ENCODE measurements at regions not wholly inside any gene's neighbourhood (a gene's known extent, or its start where the extent isn't known, plus 50 kb on each side); places are given as distances from the start of the nearest gene placed in this dataset.
A peak's percentile ranks its signal among the peaks of the same experiment; 100 is the strongest.

DNA sequence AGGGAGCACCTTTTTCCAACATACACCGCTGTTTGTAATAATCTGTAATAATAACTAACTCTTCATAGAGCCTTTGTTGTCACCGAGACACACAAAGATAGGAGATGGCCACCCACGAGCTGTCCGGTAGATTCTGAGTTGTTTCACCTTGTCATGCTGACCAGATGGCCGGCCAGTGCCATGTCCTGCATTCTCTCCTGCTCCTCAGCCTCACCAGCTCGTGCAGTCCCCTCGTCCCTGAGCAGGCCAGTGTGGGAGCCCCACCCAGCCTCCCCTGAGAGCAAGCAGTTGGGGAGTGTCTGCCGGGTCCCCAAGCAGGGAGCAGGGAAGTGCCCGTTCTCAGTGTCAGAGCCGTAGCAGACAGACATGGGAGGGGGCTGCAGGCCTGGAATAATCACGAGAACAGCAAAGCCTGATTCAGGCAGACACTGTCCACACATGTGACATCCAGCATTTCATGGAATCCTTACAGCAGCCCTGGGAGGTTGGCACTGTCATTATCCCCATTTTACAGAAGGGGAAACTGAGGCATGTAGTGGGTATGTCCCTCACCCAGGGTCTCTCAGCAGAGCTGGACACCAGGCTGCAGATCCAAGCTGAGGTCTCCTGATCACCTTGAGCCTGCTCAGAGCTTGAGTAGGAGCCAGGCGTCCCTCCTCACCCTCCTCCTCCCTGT, 178.5 kb upstream of the CIBAR2 start (continued):
- TF ChIP-seq, protein P1, sequence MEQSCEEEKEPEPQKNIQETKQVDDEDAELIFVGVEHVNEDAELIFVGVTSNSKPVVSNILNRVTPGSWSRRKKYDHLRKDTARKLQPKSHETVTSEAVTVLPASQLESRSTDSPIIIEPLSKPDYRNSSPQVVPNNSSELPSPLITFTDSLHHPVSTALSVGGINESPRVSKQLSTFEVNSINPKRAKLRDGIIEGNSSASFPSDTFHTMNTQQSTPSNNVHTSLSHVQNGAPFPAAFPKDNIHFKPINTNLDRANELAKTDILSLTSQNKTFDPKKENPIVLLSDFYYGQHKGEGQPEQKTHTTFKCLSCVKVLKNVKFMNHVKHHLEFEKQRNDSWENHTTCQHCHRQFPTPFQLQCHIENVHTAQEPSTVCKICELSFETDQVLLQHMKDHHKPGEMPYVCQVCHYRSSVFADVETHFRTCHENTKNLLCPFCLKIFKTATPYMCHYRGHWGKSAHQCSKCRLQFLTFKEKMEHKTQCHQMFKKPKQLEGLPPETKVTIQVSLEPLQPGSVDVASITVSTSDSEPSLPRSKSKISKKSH (CRISPR knock-in tag; IDR thresholded peaks at IDR 0.05; ENCODE audit: borderline replicate concordance) = peak; percentile 66; the same call in 1 of the 2 replicates
- 0 out of 2 replicates have a peak, but pooled peaks have one; percentile 26 for TF ChIP-seq NFE2L1 (CRISPR knock-in tag; IDR thresholded peaks at IDR 0.05; ENCODE audit: borderline replicate concordance)
- TF ChIP-seq, protein P2, sequence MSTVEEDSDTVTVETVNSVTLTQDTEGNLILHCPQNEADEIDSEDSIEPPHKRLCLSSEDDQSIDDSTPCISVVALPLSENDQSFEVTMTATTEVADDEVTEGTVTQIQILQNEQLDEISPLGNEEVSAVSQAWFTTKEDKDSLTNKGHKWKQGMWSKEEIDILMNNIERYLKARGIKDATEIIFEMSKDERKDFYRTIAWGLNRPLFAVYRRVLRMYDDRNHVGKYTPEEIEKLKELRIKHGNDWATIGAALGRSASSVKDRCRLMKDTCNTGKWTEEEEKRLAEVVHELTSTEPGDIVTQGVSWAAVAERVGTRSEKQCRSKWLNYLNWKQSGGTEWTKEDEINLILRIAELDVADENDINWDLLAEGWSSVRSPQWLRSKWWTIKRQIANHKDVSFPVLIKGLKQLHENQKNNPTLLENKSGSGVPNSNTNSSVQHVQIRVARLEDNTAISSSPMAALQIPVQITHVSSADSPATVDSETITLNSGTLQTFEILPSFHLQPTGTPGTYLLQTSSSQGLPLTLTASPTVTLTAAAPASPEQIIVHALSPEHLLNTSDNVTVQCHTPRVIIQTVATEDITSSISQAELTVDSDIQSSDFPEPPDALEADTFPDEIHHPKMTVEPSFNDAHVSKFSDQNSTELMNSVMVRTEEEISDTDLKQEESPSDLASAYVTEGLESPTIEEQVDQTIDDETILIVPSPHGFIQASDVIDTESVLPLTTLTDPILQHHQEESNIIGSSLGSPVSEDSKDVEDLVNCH (CRISPR knock-in tag; IDR thresholded peaks at IDR 0.05) = peak; percentile 62; the same call in 1 of the 2 replicates
- TF ChIP-seq MED1 (CRISPR knock-in tag; IDR thresholded peaks at IDR 0.05) = no peak
- TF ChIP-seq ZNF761 (CRISPR knock-in tag; conservative IDR thresholded peaks at IDR 0.05) = no peak
- TF ChIP-seq ATAD3A (CRISPR knock-in tag; IDR thresholded peaks at IDR 0.05) = no peak
- no peak; the same call in 1 of the 2 replicates for TF ChIP-seq ZFY (CRISPR knock-in tag; IDR thresholded peaks at IDR 0.05)
- no peak for TF ChIP-seq ZC3H13 (CRISPR knock-in tag; IDR thresholded peaks at IDR 0.05)
- TF ChIP-seq PHF20 (CRISPR knock-in tag; IDR thresholded peaks at IDR 0.05) = peak; percentile 47
- TF ChIP-seq ZNF589 (CRISPR knock-in tag; conservative IDR thresholded peaks at IDR 0.05) = no peak
- no peak for TF ChIP-seq TOPORS (CRISPR knock-in tag; IDR thresholded peaks at IDR 0.05)
- no peak for TF ChIP-seq ZFP62 (CRISPR knock-in tag; IDR thresholded peaks at IDR 0.05)
- TF ChIP-seq ZNF709 (CRISPR knock-in tag; IDR thresholded peaks at IDR 0.05) = no peak
- TF ChIP-seq DNMT3B (CRISPR knock-in tag; conservative IDR thresholded peaks at IDR 0.05) = no peak
- TF ChIP-seq ZKSCAN1 (IDR thresholded peaks at IDR 0.05; ENCODE audit: low read length) = no peak
- no peak for TF ChIP-seq RFX3 (CRISPR knock-in tag; IDR thresholded peaks at IDR 0.05)
- TF ChIP-seq, protein P3, sequence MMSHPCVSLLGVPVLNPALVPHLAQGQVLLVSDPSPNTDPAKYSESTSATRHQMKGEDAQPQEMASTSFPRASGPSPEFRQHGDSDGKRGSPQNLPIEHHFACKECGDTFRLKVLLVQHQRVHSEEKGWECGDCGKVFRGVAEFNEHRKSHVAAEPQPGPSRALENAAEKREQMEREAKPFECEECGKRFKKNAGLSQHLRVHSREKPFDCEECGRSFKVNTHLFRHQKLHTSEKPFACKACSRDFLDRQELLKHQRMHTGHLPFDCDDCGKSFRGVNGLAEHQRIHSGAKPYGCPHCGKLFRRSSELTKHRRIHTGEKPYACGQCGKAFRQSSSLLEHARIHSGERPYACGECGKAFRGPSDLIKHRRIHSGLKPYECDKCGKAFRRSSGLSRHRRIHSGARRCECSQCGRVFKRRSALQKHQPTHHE (CRISPR knock-in tag; IDR thresholded peaks at IDR 0.05; ENCODE audit: borderline replicate concordance) = no peak
- TF ChIP-seq NFATC3 (CRISPR knock-in tag; IDR thresholded peaks at IDR 0.05) = no peak
- no peak for TF ChIP-seq KDM5A (IDR thresholded peaks at IDR 0.05; ENCODE audit: borderline replicate concordance, low read length)
- TF ChIP-seq ZNF569 (CRISPR knock-in tag; IDR thresholded peaks at IDR 0.05; ENCODE audit: borderline replicate concordance) = no peak
- peak; percentile 24 for TF ChIP-seq NRL (CRISPR knock-in tag; IDR thresholded peaks at IDR 0.05; ENCODE audit: borderline replicate concordance)
- no peak for TF ChIP-seq ZNF746 (CRISPR knock-in tag; IDR thresholded peaks at IDR 0.05)
- TF ChIP-seq MED8 (CRISPR knock-in tag; IDR thresholded peaks at IDR 0.05; ENCODE audit: insufficient replicate concordance) = no peak
- TF ChIP-seq ZNF790 (CRISPR knock-in tag; IDR thresholded peaks at IDR 0.05; ENCODE audit: borderline replicate concordance) = no peak
- TF ChIP-seq ZFP36 (IDR thresholded peaks at IDR 0.05; ENCODE audit: borderline replicate concordance, low read depth, low read length, partially characterized antibody) = no peak
- no peak for TF ChIP-seq SOX5 (CRISPR knock-in tag; IDR thresholded peaks at IDR 0.05; ENCODE audit: borderline replicate concordance)
- TF ChIP-seq EP300 (IDR thresholded peaks at IDR 0.05; ENCODE audit: low read depth in 2 of 2, low read length in 2 of 2) = no peak
- no peak for TF ChIP-seq EP300 (CRISPR knock-in tag; IDR thresholded peaks at IDR 0.05; ENCODE audit: borderline replicate concordance)
